GM12878 (cell line): ENCODE measurements at regions not wholly inside any gene's neighbourhood (a gene's known extent, or its start where the extent isn't known, plus 50 kb on each side); places are given as distances from the start of the nearest gene placed in this dataset.

Experiments used
- ATAC-seq: fragments of 200-7000 bp; cut with Tn5 transposase; 3 replicates; pipeline ENCODE4 v1.9.1; 2020; ENCODE audit warnings: mild to moderate bottlenecking, moderate library complexity
- BruUV-seq: library from RNA; stranded (reverse); fragments of 400-500 nt; replicated peaks from 2 replicates; lab custom pipeline; 2021; lab: Mats Ljungman, UMichigan
- CTCF ChIA-PET: fragments of 300-600 bp; sonication (Branson Sonifier 250); formaldehyde crosslinking; extraction: SDS; loops from one replicate; lab custom pipeline; 2021; ENCODE audit warnings: inconsistent platforms; lab: Yijun Ruan, JAX
- POLR2A ChIA-PET: fragments of 350-600 bp; formaldehyde crosslinking; extraction: SDS; loops from one replicate; lab custom pipeline; 2021; ENCODE audit warnings: inconsistent platforms; lab: Charles Lee
- RAD21 ChIA-PET: fragments of 300-600 bp; sonication (Branson Sonifier 250); formaldehyde crosslinking; loops from one replicate; lab custom pipeline; 2023; ENCODE audit warnings: antibody characterized with exemption; ENCODE audit not compliant: unreplicated experiment; lab: Charles Lee
- SMC1A ChIA-PET: fragments of 300-600 bp; sonication (Branson Sonifier 250); formaldehyde crosslinking; loops from one replicate; lab custom pipeline; 2023; ENCODE audit not compliant: unreplicated experiment, uncharacterized antibody; lab: Charles Lee
- DNase-seq: peaks from one replicate; pipeline ENCODE4 v3.0.0-alpha.2; 2011; ENCODE audit warnings: low read depth, low spot score
- FAIRE-seq: peaks from 3 replicates; lab custom pipeline; 2011; peaks lifted over from hg19 to GRCh38; lab: Jason Lieb, UNC
- H2AFZ ChIP-seq: 2 replicates; pipeline ENCODE4 v1.6.0; 2011; ENCODE audit warnings: low read depth, low read length, control low read depth; ENCODE audit not compliant: control insufficient read depth
- H3K27ac ChIP-seq: 2 replicates; pipeline ENCODE4 v1.5.1; 2011; ENCODE audit warnings: control low read depth; ENCODE audit not compliant: control insufficient read depth, insufficient read depth
- H3K27me3 ChIP-seq, 2 experiments: replicated peaks in 1 of 2; 2 replicates each; pipeline versions ENCODE4 v1.6.0 to v1.6.1; 2011; ENCODE audit warnings: low read length in 1 of 2; ENCODE audit not compliant: control insufficient read depth in 2 of 2, insufficient read depth in 2 of 2
- H3K36me3 ChIP-seq, 2 experiments: 2 replicates each; pipeline ENCODE4 v1.5.1; 2011; ENCODE audit warnings: low read length in 1 of 2; ENCODE audit not compliant: control insufficient read depth in 2 of 2, insufficient read depth in 2 of 2
- H3K4me1 ChIP-seq: 2 replicates; pipeline ENCODE4 v1.6.1; 2011; ENCODE audit warnings: mild to moderate bottlenecking, low read length, moderate library complexity, mixed read lengths; ENCODE audit not compliant: control insufficient read depth, insufficient read depth
- H3K4me2 ChIP-seq: 2 replicates; pipeline ENCODE4 v1.6.0; 2011; ENCODE audit warnings: control low read depth; ENCODE audit not compliant: control insufficient read depth, insufficient read depth
- H3K4me3 ChIP-seq: fragments of 200-600 bp; sonication (generic); 2 replicates; pipeline ENCODE4 v1.5.1; 2016
- H3K79me2 ChIP-seq: 2 replicates; pipeline ENCODE4 v1.6.0; 2011; ENCODE audit warnings: low read length; ENCODE audit not compliant: control insufficient read depth, insufficient read depth
- H3K9ac ChIP-seq: 2 replicates; pipeline ENCODE4 v1.8.0; 2011; ENCODE audit warnings: low read length, control low read depth, mixed read lengths; ENCODE audit not compliant: control insufficient read depth, insufficient read depth
- H3K9me3 ChIP-seq: replicated peaks from 3 replicates; pipeline ENCODE4 v1.5.1; 2011; ENCODE audit warnings: mild to moderate bottlenecking, low read length; ENCODE audit not compliant: control insufficient read depth, insufficient read depth
- H4K20me1 ChIP-seq: 2 replicates; pipeline ENCODE4 v1.6.0; 2011; ENCODE audit not compliant: control insufficient read depth, insufficient read depth
- BCL3 ChIP-seq: IDR thresholded peaks from 2 replicates; pipeline ENCODE4 v1.6.1; 2011; ENCODE audit warnings: borderline replicate concordance, low read depth, mild to moderate bottlenecking, moderate library complexity, low read length; ENCODE audit not compliant: insufficient read depth, poor library complexity, severe bottlenecking
- CHD1 ChIP-seq: IDR thresholded peaks from 2 replicates; pipeline ENCODE4 v1.6.1; 2012; ENCODE audit warnings: low read depth, low read length, improper control_type of control experiment
- ELK1 ChIP-seq: IDR thresholded peaks from 2 replicates; pipeline ENCODE4 v1.6.1; 2012; ENCODE audit warnings: low read depth, low read length, improper control_type of control experiment
- EZH2 ChIP-seq: IDR thresholded peaks from 2 replicates; pipeline ENCODE4 v1.6.1; 2012; ENCODE audit warnings: low read depth, mild to moderate bottlenecking, control low read depth, inconsistent platforms, low read length, borderline replicate concordance; ENCODE audit not compliant: control insufficient read depth
- IRF5 ChIP-seq: fragments of 450-650 bp; IDR thresholded peaks from 2 replicates; pipeline ENCODE4 v1.6.1; 2017; ENCODE audit warnings: borderline replicate concordance
- JUNB ChIP-seq: IDR thresholded peaks from 2 replicates; pipeline ENCODE4 v1.6.1; 2016; ENCODE audit warnings: antibody characterized with exemption, mild to moderate bottlenecking
- KAT2A ChIP-seq: conservative IDR thresholded peaks from 2 replicates; pipeline ENCODE4 v1.6.1; 2011; ENCODE audit warnings: low read depth, low read length; ENCODE audit not compliant: control insufficient read depth
- MYC ChIP-seq: IDR thresholded peaks from 2 replicates; pipeline ENCODE4 v1.6.1; 2011; ENCODE audit warnings: mild to moderate bottlenecking, low read length, moderate library complexity, inconsistent platforms; ENCODE audit not compliant: insufficient read depth, insufficient replicate concordance, insufficient read length, severe bottlenecking
- NFIC ChIP-seq: IDR thresholded peaks from 2 replicates; pipeline ENCODE4 v1.6.1; 2012; ENCODE audit warnings: low read depth, mild to moderate bottlenecking, inconsistent platforms, low read length, moderate library complexity
- NFYA ChIP-seq: IDR thresholded peaks from 2 replicates; pipeline ENCODE4 v1.6.1; 2011; ENCODE audit warnings: low read depth, mild to moderate bottlenecking, low read length, improper control_type of control experiment, borderline replicate concordance
- TCF12 ChIP-seq: IDR thresholded peaks from 2 replicates; pipeline ENCODE4 v1.6.1; 2011; ENCODE audit warnings: low read depth, mild to moderate bottlenecking, low read length
- ZNF687 ChIP-seq: fragments of 450-650 bp; IDR thresholded peaks from 2 replicates; pipeline ENCODE4 v1.6.1; 2017; ENCODE audit warnings: mild to moderate bottlenecking, moderate library complexity
- whole genome bisulfite sequencing: methylation state at CpG from one replicate; pipeline ENCODE4 v1.1.6; 2016; ENCODE audit warnings: low lambda C conversion rate; ENCODE audit not compliant: insufficient replicate concordance, insufficient coverage; ENCODE audit errors: missing lambda C conversion rate; 5-methylcytosine and 5-hydroxymethylcytosine counted together
- in situ Hi-C: fragments of 300-500 bp; cut with MboI; formaldehyde crosslinking; loops from 9 replicates; pipeline ENCODE4 v1.14.3; 2018; ENCODE audit warnings: mixed read lengths
- intact Hi-C: fragments of 100-400 bp; cut with micrococcal nuclease; formaldehyde crosslinking; loops from one replicate; pipeline ENCODE4 v1.14.2; 2022; ENCODE audit not compliant: unreplicated experiment

GRCh38 chr3:118227191-118227590 lies 807.5 kb downstream of the IGSF11 start:
- H3K27me3 ChIP-seq, result no peaks in the 10 kb centered on the region
- H3K79me2 ChIP-seq, result no peaks in the 10 kb centered on the region
- ATAC-seq, result no peak
- no peaks in the 10 kb centered on the region for H3K36me3 ChIP-seq
- no peak overlapping the region for H3K4me3 ChIP-seq
- no peak for FAIRE-seq
- H3K4me1 ChIP-seq, result no peaks in the 10 kb centered on the region
- no peak overlapping the region for H3K4me2 ChIP-seq
- BruUV-seq, result no TSS peak
- H3K27ac ChIP-seq, result no peak overlapping the region
- TF ChIP-seq KAT2A (no peak), TCF12 (no peak), JUNB (no peak), ZNF687 (no peak), NFYA (no peak), CHD1 (no peak), IRF5 (no peak), ELK1 (no peak), MYC (no peak), NFIC (no peak), EZH2 (no peak), BCL3 (no peak)
- ChIA-PET RAD21 (no interaction called here), SMC1A (interaction anchor here (0.6 to 1.6 kb wide), 2 partner anchors 11 to 20 kb away, joined by 3 read pairs; no protein-coding TSS in a partner anchor), POLR2A (interaction anchor here (0.6 kb wide), 1 partner anchor 340 kb away, joined by 3 read pairs; no protein-coding TSS in a partner anchor), CTCF (interaction anchor here (0.7 to 1.1 kb wide), 2 partner anchors 17 to 550 kb away, joined by 3 read pairs; no protein-coding TSS in a partner anchor)
- H3K9ac ChIP-seq, result no peak overlapping the region
- 47% methylated on average over 2 of the region's 2 CpGs for WGBS
- in situ Hi-C loops (no loop called here), intact Hi-C loops (no loop called here)
- DNase-seq, result no peak
- no peaks in the 10 kb centered on the region for H3K9me3 ChIP-seq
- no peak overlapping the region for H2AFZ ChIP-seq
- no peaks in the 10 kb centered on the region for H4K20me1 ChIP-seq
